GM18951 (cell line): ENCODE measurements at regions not wholly inside any gene's neighbourhood (a gene's known extent, or its start where the extent isn't known, plus 50 kb on each side); places are given as distances from the start of the nearest gene placed in this dataset.

Experiments used
- POLR2A ChIP-seq: IDR thresholded peaks from 4 replicates; pipeline ENCODE4 v1.6.1; 2011; ENCODE audit warnings: mild to moderate bottlenecking; ENCODE audit not compliant: insufficient read length, insufficient read depth; ENCODE audit errors: extremely low read depth
- in situ Hi-C: fragments of 300-500 bp; cut with MboI; formaldehyde crosslinking; loops from one replicate; pipeline ENCODE4 v1.12.0; 2022; ENCODE audit warnings: low sequenced_read_pairs, mixed read lengths, inconsistent platforms; ENCODE audit not compliant: unreplicated experiment

- TF ChIP-seq POLR2A = no peak
- in situ Hi-C loops = no loop called here
Measured at GRCh38 chr4:12707381-12708175, 776.6 kb downstream of the RAB28 start.

DNA sequence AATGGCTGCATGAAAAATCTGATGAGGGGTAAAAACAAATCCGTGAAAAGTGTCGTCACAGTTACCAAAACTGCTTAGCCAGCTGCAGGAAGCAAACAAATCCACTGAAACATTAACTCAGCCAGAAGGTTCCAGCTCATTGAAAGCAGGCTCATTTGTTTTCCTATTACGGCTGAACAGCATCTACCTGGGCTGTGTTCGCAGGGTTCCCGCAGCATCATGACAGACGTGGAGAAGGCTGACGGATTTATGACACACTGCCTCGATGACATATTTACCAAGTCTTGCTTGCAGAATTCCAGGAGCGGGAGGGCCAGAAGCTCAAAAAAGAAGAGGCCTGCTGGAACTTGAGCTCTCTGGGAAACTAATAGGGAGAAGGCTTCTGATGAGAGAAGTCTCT lies 781.1 kb downstream of the RAB28 start:
- in situ Hi-C loops = no loop called here
- TF ChIP-seq POLR2A = no peak

GRCh38 chr4:12701384-12701783 lies 782.8 kb downstream of the RAB28 start:
- TF ChIP-seq POLR2A = no peak
- in situ Hi-C loops = no loop called here

GRCh38 chr4:12697970-12698369 lies 786.2 kb downstream of the RAB28 start:
- TF ChIP-seq POLR2A = no peak
- in situ Hi-C loops = no loop called here

DNA sequence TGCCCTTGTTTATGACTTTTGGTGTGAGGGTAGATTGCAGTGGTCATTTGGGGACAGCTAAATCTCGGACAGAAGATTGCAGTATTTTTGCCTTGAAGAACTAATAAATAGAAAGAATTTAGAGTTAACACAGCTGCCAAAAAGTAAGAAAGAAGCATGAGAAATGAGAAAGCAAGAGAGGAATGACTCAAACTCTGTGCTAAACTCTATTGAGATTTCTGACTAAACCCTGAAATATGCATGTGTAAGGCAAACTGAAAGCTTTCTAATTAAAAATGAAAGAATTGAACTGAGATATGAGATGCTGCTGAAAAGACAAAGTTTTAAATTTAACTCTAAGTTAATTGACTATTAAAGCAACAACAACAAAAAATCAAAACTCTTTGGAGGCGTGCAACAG lies 791.3 kb downstream of the RAB28 start:
- in situ Hi-C loops = no loop called here
- TF ChIP-seq POLR2A = no peak

DNA sequence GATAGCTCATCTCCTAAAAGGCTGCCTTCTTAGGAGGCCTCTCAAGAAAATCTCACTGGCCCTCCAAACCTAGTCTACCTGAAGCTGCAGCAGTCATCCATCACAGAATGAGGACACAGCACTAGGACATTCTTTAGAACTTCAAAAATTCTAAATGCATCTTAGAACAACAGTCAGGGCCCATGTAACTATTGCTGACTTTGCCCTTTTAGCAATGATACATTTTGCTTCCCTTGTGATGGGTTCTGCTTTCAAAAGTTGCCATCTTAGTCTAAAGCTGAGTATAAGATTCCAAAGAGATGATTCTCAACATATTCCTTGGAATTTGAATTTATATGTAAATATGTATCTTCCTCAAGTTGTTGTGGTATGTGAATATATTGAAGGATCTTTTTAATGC lies 793.0 kb downstream of the RAB28 start:
- in situ Hi-C loops = no loop called here
- no peak for TF ChIP-seq POLR2A

DNA sequence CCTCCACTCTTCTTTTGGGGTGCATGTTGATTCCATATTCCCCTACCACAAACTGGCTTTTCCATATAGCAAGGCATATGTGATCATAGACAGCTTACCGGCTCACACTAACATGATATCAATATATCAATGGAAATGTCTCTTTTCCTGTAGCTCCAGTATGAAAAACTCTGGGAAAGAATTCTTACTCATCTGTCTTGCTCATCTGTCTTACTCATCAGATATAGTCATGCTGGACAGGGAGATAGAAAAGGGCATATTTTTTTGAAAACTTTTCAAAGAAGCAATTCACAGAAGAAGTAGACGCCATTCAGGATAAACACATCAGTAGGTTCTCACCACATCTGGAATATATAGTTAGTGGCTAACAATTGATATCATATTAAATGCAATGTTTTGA lies 794.7 kb downstream of the RAB28 start:
- in situ Hi-C loops = no loop called here
- no peak for TF ChIP-seq POLR2A

GRCh38 chr4:12679217-12679616 lies 804.9 kb downstream of the RAB28 start:
- in situ Hi-C loops = no loop called here
- TF ChIP-seq POLR2A = no peak

DNA sequence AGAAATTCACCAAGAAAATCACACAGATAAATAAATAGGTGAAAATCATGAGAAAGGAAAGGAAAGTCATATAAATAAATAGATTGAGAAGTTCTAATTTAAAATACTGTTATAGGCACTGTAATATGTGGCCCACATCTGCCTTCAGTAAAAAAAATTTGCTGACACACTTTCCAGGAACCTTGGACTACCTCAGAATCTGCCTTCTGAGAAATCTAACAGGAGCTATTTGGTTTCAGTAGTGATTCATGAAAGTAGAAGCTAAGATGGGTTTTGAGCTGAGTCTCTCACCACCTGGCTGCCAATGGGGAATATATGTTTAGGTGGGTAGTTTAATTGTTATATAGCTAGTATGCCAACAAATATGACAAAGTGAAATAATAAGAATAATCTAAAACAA lies 810.0 kb downstream of the RAB28 start:
- in situ Hi-C loops = no loop called here

DNA sequence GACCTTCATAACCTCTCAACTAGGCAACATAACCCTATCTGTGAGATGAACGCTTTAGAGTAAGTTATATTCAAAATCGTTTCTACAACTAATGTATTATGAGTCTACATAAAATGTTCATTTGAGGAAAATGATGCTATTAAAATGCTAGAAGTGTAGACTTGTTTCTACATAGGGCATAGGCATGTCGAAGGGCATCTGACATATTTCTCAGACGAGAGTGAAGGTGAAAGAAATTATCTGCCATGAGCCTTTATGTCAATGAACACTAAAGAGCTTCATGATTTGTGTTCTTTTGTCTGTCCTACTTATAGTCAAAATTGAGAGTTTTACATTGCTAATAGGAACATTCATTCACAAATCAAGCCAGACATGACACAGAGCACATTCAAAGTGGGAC lies 811.8 kb downstream of the RAB28 start:
- in situ Hi-C loops = no loop called here
- no peak for TF ChIP-seq POLR2A

More for the DNA sequence above, 810.0 kb downstream of the RAB28 start:
- TF ChIP-seq POLR2A = no peak

GRCh38 chr4:12658146-12658545 lies 826.0 kb downstream of the RAB28 start:
- TF ChIP-seq POLR2A = no peak
- in situ Hi-C loops = no loop called here

DNA sequence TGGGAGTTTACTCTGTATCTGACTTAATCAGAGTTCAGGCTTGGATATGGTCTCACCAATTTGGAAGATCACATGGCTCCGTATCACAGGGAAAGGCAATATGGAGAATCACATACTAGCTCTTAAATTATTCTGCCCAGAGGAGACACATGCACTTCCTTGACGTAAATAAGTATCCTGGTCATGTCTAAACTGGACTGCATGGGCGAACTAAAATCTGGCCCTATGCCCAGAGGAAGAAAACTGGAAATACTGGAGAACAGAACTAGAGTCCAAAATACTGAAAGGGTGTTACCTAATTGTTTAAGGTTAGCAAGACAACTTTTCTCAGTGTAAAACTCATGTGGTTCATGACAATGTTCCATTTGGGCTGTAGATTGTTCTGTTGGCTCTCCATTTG lies 832.3 kb downstream of the RAB28 start:
- in situ Hi-C loops = no loop called here

GRCh38 chr4:12645732-12646131 lies 838.4 kb downstream of the RAB28 start:
- in situ Hi-C loops = no loop called here
- no peak for TF ChIP-seq POLR2A

More for the DNA sequence above, 832.3 kb downstream of the RAB28 start:
- TF ChIP-seq POLR2A = no peak

DNA sequence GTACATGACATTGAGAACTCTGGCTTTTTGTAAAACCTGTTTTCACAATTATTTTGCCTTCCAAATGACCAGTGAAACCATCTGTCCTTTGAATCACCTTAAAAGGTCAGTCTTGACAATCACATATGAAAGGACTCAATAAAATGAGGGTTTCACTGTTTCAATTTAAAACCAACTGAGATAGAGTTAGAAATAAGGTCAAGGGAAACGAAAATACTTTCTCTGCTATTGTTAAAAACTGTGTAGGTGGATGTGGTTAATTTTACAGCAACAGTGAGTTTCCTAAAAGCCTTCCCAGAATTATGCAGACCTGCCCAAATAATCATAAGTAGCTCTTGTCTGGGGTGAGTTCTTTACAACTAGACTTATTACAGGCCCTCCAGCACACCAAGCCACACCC lies 839.9 kb downstream of the RAB28 start:
- in situ Hi-C loops = no loop called here
- no peak for TF ChIP-seq POLR2A
